GM12878 (cell line): ENCODE measurements at regions not wholly inside any gene's neighbourhood (a gene's known extent, or its start where the extent isn't known, plus 50 kb on each side); places are given as distances from the start of the nearest gene placed in this dataset.

Experiments used
- ATAC-seq: fragments of 200-7000 bp; cut with Tn5 transposase; 3 replicates; pipeline ENCODE4 v1.9.1; 2020; ENCODE audit warnings: mild to moderate bottlenecking, moderate library complexity
- BruUV-seq: library from RNA; stranded (reverse); fragments of 400-500 nt; replicated peaks from 2 replicates; lab custom pipeline; 2021; lab: Mats Ljungman, UMichigan
- CTCF ChIA-PET: fragments of 300-600 bp; sonication (Branson Sonifier 250); formaldehyde crosslinking; extraction: SDS; loops from one replicate; lab custom pipeline; 2021; ENCODE audit warnings: inconsistent platforms; lab: Yijun Ruan, JAX
- POLR2A ChIA-PET: fragments of 350-600 bp; formaldehyde crosslinking; extraction: SDS; loops from one replicate; lab custom pipeline; 2021; ENCODE audit warnings: inconsistent platforms; lab: Charles Lee
- RAD21 ChIA-PET: fragments of 300-600 bp; sonication (Branson Sonifier 250); formaldehyde crosslinking; loops from one replicate; lab custom pipeline; 2023; ENCODE audit warnings: antibody characterized with exemption; ENCODE audit not compliant: unreplicated experiment; lab: Charles Lee
- SMC1A ChIA-PET: fragments of 300-600 bp; sonication (Branson Sonifier 250); formaldehyde crosslinking; loops from one replicate; lab custom pipeline; 2023; ENCODE audit not compliant: unreplicated experiment, uncharacterized antibody; lab: Charles Lee
- DNase-seq: peaks from one replicate; pipeline ENCODE4 v3.0.0-alpha.2; 2011; ENCODE audit warnings: low read depth, low spot score
- FAIRE-seq: peaks from 3 replicates; lab custom pipeline; 2011; peaks lifted over from hg19 to GRCh38; lab: Jason Lieb, UNC
- H2AFZ ChIP-seq: 2 replicates; pipeline ENCODE4 v1.6.0; 2011; ENCODE audit warnings: low read depth, low read length, control low read depth; ENCODE audit not compliant: control insufficient read depth
- H3K27ac ChIP-seq: 2 replicates; pipeline ENCODE4 v1.5.1; 2011; ENCODE audit warnings: control low read depth; ENCODE audit not compliant: control insufficient read depth, insufficient read depth
- H3K27me3 ChIP-seq, 2 experiments: replicated peaks in 1 of 2; 2 replicates each; pipeline versions ENCODE4 v1.6.0 to v1.6.1; 2011; ENCODE audit warnings: low read length in 1 of 2; ENCODE audit not compliant: control insufficient read depth in 2 of 2, insufficient read depth in 2 of 2
- H3K36me3 ChIP-seq, 2 experiments: 2 replicates each; pipeline ENCODE4 v1.5.1; 2011; ENCODE audit warnings: low read length in 1 of 2; ENCODE audit not compliant: control insufficient read depth in 2 of 2, insufficient read depth in 2 of 2
- H3K4me1 ChIP-seq: 2 replicates; pipeline ENCODE4 v1.6.1; 2011; ENCODE audit warnings: mild to moderate bottlenecking, low read length, moderate library complexity, mixed read lengths; ENCODE audit not compliant: control insufficient read depth, insufficient read depth
- H3K4me2 ChIP-seq: 2 replicates; pipeline ENCODE4 v1.6.0; 2011; ENCODE audit warnings: control low read depth; ENCODE audit not compliant: control insufficient read depth, insufficient read depth
- H3K4me3 ChIP-seq: fragments of 200-600 bp; sonication (generic); 2 replicates; pipeline ENCODE4 v1.5.1; 2016
- H3K79me2 ChIP-seq: 2 replicates; pipeline ENCODE4 v1.6.0; 2011; ENCODE audit warnings: low read length; ENCODE audit not compliant: control insufficient read depth, insufficient read depth
- H3K9ac ChIP-seq: 2 replicates; pipeline ENCODE4 v1.8.0; 2011; ENCODE audit warnings: low read length, control low read depth, mixed read lengths; ENCODE audit not compliant: control insufficient read depth, insufficient read depth
- H3K9me3 ChIP-seq: replicated peaks from 3 replicates; pipeline ENCODE4 v1.5.1; 2011; ENCODE audit warnings: mild to moderate bottlenecking, low read length; ENCODE audit not compliant: control insufficient read depth, insufficient read depth
- H4K20me1 ChIP-seq: 2 replicates; pipeline ENCODE4 v1.6.0; 2011; ENCODE audit not compliant: control insufficient read depth, insufficient read depth
- FOXM1 ChIP-seq: IDR thresholded peaks from 2 replicates; pipeline ENCODE4 v1.6.1; 2012; ENCODE audit warnings: low read depth, mild to moderate bottlenecking, inconsistent platforms, low read length, moderate library complexity
- MXI1 ChIP-seq: fragments of 150-350 bp; IDR thresholded peaks from 2 replicates; pipeline ENCODE4 v1.6.1; 2011; ENCODE audit warnings: low read depth, mild to moderate bottlenecking, inconsistent platforms, low read length, improper control_type of control experiment
- MYC ChIP-seq: IDR thresholded peaks from 2 replicates; pipeline ENCODE4 v1.6.1; 2011; ENCODE audit warnings: mild to moderate bottlenecking, low read length, moderate library complexity, inconsistent platforms; ENCODE audit not compliant: insufficient read depth, insufficient replicate concordance, insufficient read length, severe bottlenecking
- SIX5 ChIP-seq: IDR thresholded peaks from 2 replicates; pipeline ENCODE4 v1.6.1; 2011; ENCODE audit warnings: mild to moderate bottlenecking, low read depth, low read length, moderate library complexity; ENCODE audit not compliant: severe bottlenecking
- SPI1 ChIP-seq: IDR thresholded peaks from 2 replicates; pipeline ENCODE4 v1.6.1; 2011; ENCODE audit warnings: low read depth, mild to moderate bottlenecking, low read length, moderate library complexity, borderline replicate concordance; ENCODE audit not compliant: insufficient read depth
- SREBF2 ChIP-seq: IDR thresholded peaks from 2 replicates; pipeline ENCODE4 v1.6.1; 2012; ENCODE audit warnings: mild to moderate bottlenecking, low read length
- TCF3 ChIP-seq: IDR thresholded peaks from 2 replicates; pipeline ENCODE4 v1.6.1; 2012; ENCODE audit warnings: low read depth, mild to moderate bottlenecking, low read length, borderline replicate concordance; ENCODE audit not compliant: insufficient read depth
- ZNF274 ChIP-seq: IDR thresholded peaks from one replicate; pipeline ENCODE4 v1.8.0; 2011; ENCODE audit not compliant: insufficient read length, insufficient read depth
- WGBS: methylation state at CpG from one replicate; pipeline ENCODE4 v1.1.6; 2016; ENCODE audit warnings: low lambda C conversion rate; ENCODE audit not compliant: insufficient replicate concordance, insufficient coverage; ENCODE audit errors: missing lambda C conversion rate; 5-methylcytosine and 5-hydroxymethylcytosine counted together
- in situ Hi-C: fragments of 300-500 bp; cut with MboI; formaldehyde crosslinking; loops from 9 replicates; pipeline ENCODE4 v1.14.3; 2018; ENCODE audit warnings: mixed read lengths
- intact Hi-C: fragments of 100-400 bp; cut with micrococcal nuclease; formaldehyde crosslinking; loops from one replicate; pipeline ENCODE4 v1.14.2; 2022; ENCODE audit not compliant: unreplicated experiment
- TF ChIP-seq, protein P1 (sequence below): fragments of 450-650 bp; formaldehyde crosslinking; IDR thresholded peaks from 2 replicates; pipeline ENCODE4 v1.4.0; 2022; ENCODE audit warnings: mild to moderate bottlenecking, moderate library complexity
- TF ChIP-seq, protein P2 (sequence below): fragments of 450-650 bp; IDR thresholded peaks from 2 replicates; pipeline ENCODE4 v1.6.1; 2017; ENCODE audit warnings: antibody characterized with exemption, mild to moderate bottlenecking, moderate library complexity

DNA sequence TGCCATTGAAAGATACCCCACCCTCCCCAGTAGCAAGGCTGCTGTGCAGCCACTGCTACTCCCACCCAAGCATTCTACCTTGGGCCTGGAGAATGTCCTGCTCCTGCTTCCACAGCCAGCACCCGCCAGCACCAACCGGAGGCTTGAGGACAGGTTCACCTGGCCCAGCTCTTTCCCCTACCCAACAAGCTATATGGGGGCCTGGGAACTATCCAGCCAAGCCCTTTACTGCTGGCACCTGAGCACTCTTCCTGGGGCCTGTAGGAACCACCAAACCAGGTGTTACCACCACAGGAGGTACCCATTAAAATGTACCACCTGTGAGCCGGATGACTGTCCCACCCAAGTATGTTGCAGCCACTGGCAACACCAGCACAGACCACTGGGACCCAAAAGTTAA lies 86.1 kb upstream of the GHR start (continued):
- TF ChIP-seq, protein P1, sequence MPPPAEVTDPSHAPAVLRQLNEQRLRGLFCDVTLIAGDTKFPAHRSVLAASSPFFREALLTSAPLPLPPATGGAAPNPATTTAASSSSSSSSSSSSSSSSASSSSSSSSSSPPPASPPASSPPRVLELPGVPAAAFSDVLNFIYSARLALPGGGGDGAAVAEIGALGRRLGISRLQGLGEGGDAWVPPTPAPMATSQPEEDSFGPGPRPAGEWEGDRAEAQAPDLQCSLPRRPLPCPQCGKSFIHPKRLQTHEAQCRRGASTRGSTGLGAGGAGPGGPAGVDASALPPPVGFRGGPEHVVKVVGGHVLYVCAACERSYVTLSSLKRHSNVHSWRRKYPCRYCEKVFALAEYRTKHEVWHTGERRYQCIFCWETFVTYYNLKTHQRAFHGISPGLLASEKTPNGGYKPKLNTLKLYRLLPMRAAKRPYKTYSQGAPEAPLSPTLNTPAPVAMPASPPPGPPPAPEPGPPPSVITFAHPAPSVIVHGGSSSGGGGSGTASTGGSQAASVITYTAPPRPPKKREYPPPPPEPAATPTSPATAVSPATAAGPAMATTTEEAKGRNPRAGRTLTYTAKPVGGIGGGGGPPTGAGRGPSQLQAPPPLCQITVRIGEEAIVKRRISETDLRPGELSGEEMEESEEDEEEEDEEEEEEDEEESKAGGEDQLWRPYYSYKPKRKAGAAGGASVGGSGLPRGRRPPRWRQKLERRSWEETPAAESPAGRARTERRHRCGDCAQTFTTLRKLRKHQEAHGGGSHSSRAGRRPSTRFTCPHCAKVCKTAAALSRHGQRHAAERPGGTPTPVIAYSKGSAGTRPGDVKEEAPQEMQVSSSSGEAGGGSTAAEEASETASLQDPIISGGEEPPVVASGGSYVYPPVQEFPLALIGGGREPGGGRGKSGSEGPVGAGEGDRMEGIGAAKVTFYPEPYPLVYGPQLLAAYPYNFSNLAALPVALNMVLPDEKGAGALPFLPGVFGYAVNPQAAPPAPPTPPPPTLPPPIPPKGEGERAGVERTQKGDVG (CRISPR knock-in tag): no peak
- TF ChIP-seq SPI1 (no peak), MYC (no peak), SREBF2 (no peak), FOXM1 (no peak), TCF3 (no peak), SIX5 (no peak), ZNF274 (no peak)

DNA sequence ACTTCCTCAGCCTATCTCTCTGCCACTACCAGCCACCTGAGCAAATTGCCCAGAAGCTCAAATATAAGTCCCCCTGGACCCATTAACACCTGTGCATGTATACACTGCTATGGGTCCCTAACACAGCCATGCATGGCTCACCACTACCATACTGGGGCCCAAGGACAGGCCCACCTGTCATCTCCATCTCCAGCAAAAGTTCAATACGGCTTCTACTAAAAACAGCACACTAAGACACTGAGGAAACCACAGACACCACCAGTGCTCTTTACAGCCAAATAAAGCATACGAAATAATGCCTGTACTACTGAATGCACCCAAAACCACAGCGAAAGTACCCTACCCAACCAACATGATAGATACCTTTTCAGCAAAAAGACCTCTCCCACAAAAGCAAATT lies 85.6 kb upstream of the GHR start:
- no peak overlapping the region for H3K4me3 ChIP-seq
- ATAC-seq: no peak
- H3K9me3 ChIP-seq: no peaks in the 10 kb centered on the region; the same call in 1 of the 3 replicates
- in situ Hi-C loops (no loop called here), intact Hi-C loops (no loop called here)
- no peak for TF ChIP-seq MXI1
- TF ChIP-seq, protein P2, sequence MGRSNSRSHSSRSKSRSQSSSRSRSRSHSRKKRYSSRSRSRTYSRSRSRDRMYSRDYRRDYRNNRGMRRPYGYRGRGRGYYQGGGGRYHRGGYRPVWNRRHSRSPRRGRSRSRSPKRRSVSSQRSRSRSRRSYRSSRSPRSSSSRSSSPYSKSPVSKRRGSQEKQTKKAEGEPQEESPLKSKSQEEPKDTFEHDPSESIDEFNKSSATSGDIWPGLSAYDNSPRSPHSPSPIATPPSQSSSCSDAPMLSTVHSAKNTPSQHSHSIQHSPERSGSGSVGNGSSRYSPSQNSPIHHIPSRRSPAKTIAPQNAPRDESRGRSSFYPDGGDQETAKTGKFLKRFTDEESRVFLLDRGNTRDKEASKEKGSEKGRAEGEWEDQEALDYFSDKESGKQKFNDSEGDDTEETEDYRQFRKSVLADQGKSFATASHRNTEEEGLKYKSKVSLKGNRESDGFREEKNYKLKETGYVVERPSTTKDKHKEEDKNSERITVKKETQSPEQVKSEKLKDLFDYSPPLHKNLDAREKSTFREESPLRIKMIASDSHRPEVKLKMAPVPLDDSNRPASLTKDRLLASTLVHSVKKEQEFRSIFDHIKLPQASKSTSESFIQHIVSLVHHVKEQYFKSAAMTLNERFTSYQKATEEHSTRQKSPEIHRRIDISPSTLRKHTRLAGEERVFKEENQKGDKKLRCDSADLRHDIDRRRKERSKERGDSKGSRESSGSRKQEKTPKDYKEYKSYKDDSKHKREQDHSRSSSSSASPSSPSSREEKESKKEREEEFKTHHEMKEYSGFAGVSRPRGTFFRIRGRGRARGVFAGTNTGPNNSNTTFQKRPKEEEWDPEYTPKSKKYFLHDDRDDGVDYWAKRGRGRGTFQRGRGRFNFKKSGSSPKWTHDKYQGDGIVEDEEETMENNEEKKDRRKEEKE: no peak
- no peaks in the 10 kb centered on the region for H3K27me3 ChIP-seq
- POLR2A ChIA-PET: no interaction called here
- DNase-seq: no peak
- H3K4me2 ChIP-seq: no peak overlapping the region
- H3K4me1 ChIP-seq: no peaks in the 10 kb centered on the region
- BruUV-seq: no TSS peak
- RAD21 ChIA-PET: no interaction called here
- WGBS: 43% methylated on average over 3 of the region's 3 CpGs
- no peak overlapping the region for H2AFZ ChIP-seq
- CTCF ChIA-PET: no interaction called here
- H4K20me1 ChIP-seq: no peaks in the 10 kb centered on the region
- H3K27ac ChIP-seq: no peak overlapping the region
- H3K36me3 ChIP-seq: no peaks in the 10 kb centered on the region
- H3K9ac ChIP-seq: no peak overlapping the region
- no peaks in the 10 kb centered on the region for H3K79me2 ChIP-seq
- no peak for FAIRE-seq
- SMC1A ChIA-PET: no interaction called here
